ENCODE measurements at regions not wholly inside any gene's neighbourhood (a gene's known extent, or its start where the extent isn't known, plus 50 kb on each side); places are given as distances from the start of the nearest gene placed in this dataset.

GRCh38 chr21:15604413-15604812, 125.4 kb upstream of the USP25 start:
- CTCF ChIA-PET (ENCODE audit: unreplicated experiment): no interaction called here
- Histone ChIP-seq H3K4me3 (ENCODE audit: low read depth, low read length, poor library complexity, severe bottlenecking) (no peak overlapping the region), H3K79me2 (ENCODE audit: insufficient read depth, low read depth, low read length) (no peaks in the 10 kb centered on the region), H3K36me3 (ENCODE audit: insufficient read depth, low read length) (no peaks in the 10 kb centered on the region), H3K9me2 (ENCODE audit: insufficient read depth, low read length) (no peaks in the 10 kb centered on the region), H3K27ac (ENCODE audit: low read depth, low read length, poor library complexity, severe bottlenecking) (no peak overlapping the region), H2AFZ (ENCODE audit: low read length) (no peak overlapping the region), H4K20me1 (ENCODE audit: insufficient read depth, low read length) (no peaks in the 10 kb centered on the region), H3K4me1 (ENCODE audit: insufficient read depth, low read length, poor library complexity, severe bottlenecking) (no peaks in the 10 kb centered on the region), H3K9me3 (ENCODE audit: low read length) (no peaks in the 10 kb centered on the region), H3K4me2 (ENCODE audit: low read length) (no peak overlapping the region)
- POLR2A ChIA-PET: no interaction called here
- intact Hi-C loops (cut with micrococcal nuclease; ENCODE audit: unreplicated experiment): loop anchor here (10.0 kb wide), 1 partner anchor 1170 kb away; no protein-coding TSS in a partner anchor
- BruUV-seq (replicated peaks): no TSS peak
- TF ChIP-seq CTCF (conservative IDR thresholded peaks at IDR 0.05; ENCODE audit: low read length) (no peak), EZH2phosphoT487 (IDR thresholded peaks at IDR 0.05; ENCODE audit: borderline replicate concordance, low read depth, low read length) (no peak)
- DNase-seq (ENCODE audit: low spot score): no peak

GRCh38 chr21:15614766-15615165, 115.0 kb upstream of the USP25 start:
- no peaks in the 10 kb centered on the region for H3K9me3 ChIP-seq (ENCODE audit: low read length)
- no peaks in the 10 kb centered on the region for H3K36me3 ChIP-seq (ENCODE audit: insufficient read depth, low read length)
- no peaks in the 10 kb centered on the region for H3K9me2 ChIP-seq (ENCODE audit: insufficient read depth, low read length)
- POLR2A ChIA-PET: no interaction called here
- H2AFZ ChIP-seq (ENCODE audit: low read length): no peak overlapping the region
- no peak overlapping the region for H3K4me3 ChIP-seq (ENCODE audit: low read depth, low read length, poor library complexity, severe bottlenecking)
- TF ChIP-seq CTCF (conservative IDR thresholded peaks at IDR 0.05; ENCODE audit: low read length): no peak
- no peak overlapping the region for H3K4me2 ChIP-seq (ENCODE audit: low read length)
- no peak overlapping the region for H3K27ac ChIP-seq (ENCODE audit: low read depth, low read length, poor library complexity, severe bottlenecking)
- no peak for DNase-seq (ENCODE audit: low spot score)
- H3K4me1 ChIP-seq (ENCODE audit: insufficient read depth, low read length, poor library complexity, severe bottlenecking): no peaks in the 10 kb centered on the region
- no TSS peak for BruUV-seq (replicated peaks)
- CTCF ChIA-PET (ENCODE audit: unreplicated experiment): no interaction called here
- H3K79me2 ChIP-seq (ENCODE audit: insufficient read depth, low read depth, low read length): no peaks in the 10 kb centered on the region
- H4K20me1 ChIP-seq (ENCODE audit: insufficient read depth, low read length): no peaks in the 10 kb centered on the region
- intact Hi-C loops (cut with micrococcal nuclease; ENCODE audit: unreplicated experiment): no loop called here

- Histone ChIP-seq H3K9me2 (ENCODE audit: insufficient read depth, low read length) (no peaks in the 10 kb centered on the region), H3K27ac (ENCODE audit: low read depth, low read length, poor library complexity, severe bottlenecking) (no peak overlapping the region), H3K36me3 (ENCODE audit: insufficient read depth, low read length) (no peaks in the 10 kb centered on the region), H3K4me2 (ENCODE audit: low read length) (no peak overlapping the region), H3K4me3 (ENCODE audit: low read depth, low read length, poor library complexity, severe bottlenecking) (no peak overlapping the region), H2AFZ (ENCODE audit: low read length) (no peak overlapping the region), H3K9me3 (ENCODE audit: low read length) (no peaks in the 10 kb centered on the region), H3K4me1 (ENCODE audit: insufficient read depth, low read length, poor library complexity, severe bottlenecking) (no peaks in the 10 kb centered on the region), H3K79me2 (ENCODE audit: insufficient read depth, low read depth, low read length) (no peaks in the 10 kb centered on the region), H4K20me1 (ENCODE audit: insufficient read depth, low read length) (no peaks in the 10 kb centered on the region)
- ChIA-PET CTCF (ENCODE audit: unreplicated experiment) (no interaction called here), POLR2A (interaction anchor here (1.2 to 1.5 kb wide), 3 partner anchors 11 to 68 kb away, joined by 3 read pairs; no protein-coding TSS in a partner anchor)
- intact Hi-C loops (cut with micrococcal nuclease; ENCODE audit: unreplicated experiment): no loop called here
- TF ChIP-seq CTCF (conservative IDR thresholded peaks at IDR 0.05; ENCODE audit: low read length): no peak
- TF ChIP-seq EZH2phosphoT487 (IDR thresholded peaks at IDR 0.05; ENCODE audit: borderline replicate concordance, low read depth, low read length): no peak
- no peak for DNase-seq (ENCODE audit: low spot score)
- BruUV-seq (replicated peaks): no TSS peak
Observed at GRCh38 chr21:15616864-15617574, 112.8 kb upstream of the USP25 start.

Data from OCI-LY7 (cell line).